H1 (cell line): ENCODE measurements at regions not wholly inside any gene's neighbourhood (a gene's known extent, or its start where the extent isn't known, plus 50 kb on each side); places are given as distances from the start of the nearest gene placed in this dataset.

Experiments used
- CTCF ChIP-seq, 3 experiments: IDR thresholded peaks; 1 replicate in 2 of 3; 2 replicates in 1 of 3; pipeline versions ENCODE4 v1.5.1 to v1.6.1; 2011; ENCODE audit warnings: low read length in 3 of 3, mild to moderate bottlenecking in 3 of 3, inconsistent platforms in 2 of 3, low read depth in 1 of 3, moderate library complexity in 1 of 3; ENCODE audit not compliant: insufficient read depth in 1 of 3; ENCODE audit errors: control extremely low read depth in 1 of 3
- RXRA ChIP-seq: IDR thresholded peaks from 2 replicates; pipeline ENCODE4 v1.6.1; 2011; ENCODE audit warnings: low read depth, mild to moderate bottlenecking, low read length, moderate library complexity; ENCODE audit not compliant: insufficient read depth
- SUZ12 ChIP-seq: fragments of 200-600 bp; sonication (generic); IDR thresholded peaks from 2 replicates; pipeline ENCODE4 v1.6.1; 2012; ENCODE audit warnings: mild to moderate bottlenecking, inconsistent platforms, low read length, moderate library complexity, mixed read lengths
- YY1 ChIP-seq: IDR thresholded peaks from 2 replicates; pipeline ENCODE4 v1.6.1; 2011; ENCODE audit warnings: low read depth, mild to moderate bottlenecking, low read length

GRCh38 chr14:34088914-34089313 lies 138.0 kb upstream of the EGLN3 start (continued):
- TF ChIP-seq CTCF (IDR thresholded peaks at IDR 0.05; ENCODE audit: control extremely low read depth in 1 of 3, insufficient read depth in 1 of 3, low read depth in 1 of 3, low read length in 3 of 3) (no peak), SUZ12 (no peak), YY1 (no peak), RXRA (no peak)
- TF ChIP-seq, all 59 proteins: peak for 0
